Activated CD4-positive, alpha-beta T cell treated with anti-CD3 and anti-CD28 coated beads, Interleukin-2, amount 50 U/mL, for 4 hours (primary cell): ENCODE measurements at regions not wholly inside any gene's neighbourhood (a gene's known extent, or its start where the extent isn't known, plus 50 kb on each side); places are given as distances from the start of the nearest gene placed in this dataset.
"Not testable (repeated sequence)": the region's sequence is repeated elsewhere in the genome, so short reads cannot be mapped to it uniquely, and the experiment has no call there.

ENCODE experiments used
- DNase-seq, 2 experiments: peaks; one replicate each; pipeline ENCODE4 v3.0.0-alpha.2; 2020

- no peak for DNase-seq
These were observed 97.9 kb downstream of the PLCE1 start for GRCh38 chr10:94091649-94092048.

GRCh38 chr10:94092848-94093247, 99.1 kb downstream of the PLCE1 start:
- DNase-seq = no peak

- DNase-seq = no peak
These were observed 99.7 kb downstream of the PLCE1 start for GRCh38 chr10:94093286-94093905.

GRCh38 chr10:94094540-94094939, 100.8 kb downstream of the PLCE1 start:
- no peak for DNase-seq

- no peak for DNase-seq
These were observed 103.9 kb downstream of the PLCE1 start for GRCh38 chr10:94097656-94098055.

- no peak for DNase-seq
These were observed 105.2 kb downstream of the PLCE1 start for GRCh38 chr10:94098896-94099295.

- no peak for DNase-seq
These were observed 108.2 kb downstream of the PLCE1 start for GRCh38 chr10:94101894-94102293.

- no peak for DNase-seq
These were observed 108.7 kb downstream of the PLCE1 start for GRCh38 chr10:94102436-94102835.

GRCh38 chr10:94103192-94103591, 109.5 kb downstream of the PLCE1 start:
- no peak for DNase-seq

- DNase-seq = no peak
These were observed 110.1 kb downstream of the PLCE1 start for GRCh38 chr10:94103801-94104221.

- DNase-seq = no peak
These were observed 110.7 kb downstream of the PLCE1 start for GRCh38 chr10:94104316-94105000.

- DNase-seq = no peak
These were observed 111.5 kb downstream of the PLCE1 start for GRCh38 chr10:94105226-94105625.

GRCh38 chr10:94107191-94107590, 113.5 kb downstream of the PLCE1 start:
- DNase-seq = no peak

- DNase-seq = no peak
These were observed 114.5 kb downstream of the PLCE1 start for GRCh38 chr10:94108200-94108599.

- DNase-seq = no peak
These were observed 117.6 kb downstream of the PLCE1 start for GRCh38 chr10:94111367-94111766.

- no peak for DNase-seq
These were observed 118.6 kb downstream of the PLCE1 start for GRCh38 chr10:94112321-94112720.

GRCh38 chr10:94115725-94116124, 122.0 kb downstream of the PLCE1 start:
- no peak for DNase-seq

GRCh38 chr10:94116848-94117247, 123.1 kb downstream of the PLCE1 start:
- DNase-seq = no peak

- DNase-seq = no peak
These were observed 128.5 kb downstream of the PLCE1 start for GRCh38 chr10:94122211-94122610.

GRCh38 chr10:94123258-94123995, 129.7 kb downstream of the PLCE1 start:
- no peak for DNase-seq

GRCh38 chr10:94124147-94124546, 130.4 kb downstream of the PLCE1 start:
- DNase-seq = not testable (repeated sequence)

- DNase-seq = not testable (repeated sequence)
These were observed 131.5 kb downstream of the PLCE1 start for GRCh38 chr10:94125268-94125667.

GRCh38 chr10:94125856-94126255, 132.1 kb downstream of the PLCE1 start:
- no peak for DNase-seq
